ENCODE measurements at regions not wholly inside any gene's neighbourhood (a gene's known extent, or its start where the extent isn't known, plus 50 kb on each side); places are given as distances from the start of the nearest gene placed in this dataset.
"Not testable (repeated sequence)": the region's sequence is repeated elsewhere in the genome, so short reads cannot be mapped to it uniquely, and the experiment has no call there.

- no peak for DNase-seq
Observed at GRCh38 chr1:226461087-226461486, 53.2 kb upstream of the PARP1 start.

GRCh38 chr1:226463925-226464586 is 56.2 kb upstream of the PARP1 start:
- no peak for DNase-seq

GRCh38 chr1:226464587-226464971 is 56.7 kb upstream of the PARP1 start:
- not testable (repeated sequence) for DNase-seq

GRCh38 chr1:226466296-226466695 is 58.4 kb upstream of the PARP1 start:
- DNase-seq = no peak

GRCh38 chr1:226467443-226467842 is 59.5 kb upstream of the PARP1 start:
- no peak for DNase-seq

GRCh38 chr1:226470921-226471866 is 63.3 kb upstream of the PARP1 start:
- peak; percentile 52 to 64 for DNase-seq

GRCh38 chr1:226473325-226473724 is 65.4 kb upstream of the PARP1 start:
- DNase-seq = no peak

- no peak for DNase-seq
Observed at GRCh38 chr1:226474041-226474440, 66.1 kb upstream of the PARP1 start.

- peak in 1 of 2 donors; percentile 23 for DNase-seq
Observed at GRCh38 chr1:226474443-226475141, 66.7 kb upstream of the PARP1 start.

- DNase-seq = no peak
Observed at GRCh38 chr1:226475142-226475511, 67.2 kb upstream of the PARP1 start.

GRCh38 chr1:226476066-226476465 is 68.2 kb upstream of the PARP1 start:
- no peak for DNase-seq

- peak in 1 of 2 donors; percentile 16 for DNase-seq
Observed at GRCh38 chr1:226476648-226477319, 68.9 kb upstream of the PARP1 start.

GRCh38 chr1:226479474-226479873 is 69.1 kb upstream of the STUM start:
- DNase-seq = no peak

- DNase-seq = no peak
Observed at GRCh38 chr1:226480461-226480860, 68.1 kb upstream of the STUM start.

GRCh38 chr1:226481133-226481532 is 67.4 kb upstream of the STUM start:
- DNase-seq = no peak

GRCh38 chr1:226482196-226482595 is 66.4 kb upstream of the STUM start:
- DNase-seq = no peak

GRCh38 chr1:226482975-226483700 is 65.4 kb upstream of the STUM start:
- DNase-seq = no peak

- no peak for DNase-seq
Observed at GRCh38 chr1:226485192-226485591, 63.4 kb upstream of the STUM start.

GRCh38 chr1:226486161-226486560 is 62.4 kb upstream of the STUM start:
- no peak for DNase-seq

- DNase-seq = no peak
Observed at GRCh38 chr1:226487921-226488320, 60.6 kb upstream of the STUM start.

GRCh38 chr1:226489718-226490425 is 58.7 kb upstream of the STUM start:
- DNase-seq = no peak

GRCh38 chr1:226490426-226490809 is 58.1 kb upstream of the STUM start:
- no peak for DNase-seq
